ENCODE measurements at regions not wholly inside any gene's neighbourhood (a gene's known extent, or its start where the extent isn't known, plus 50 kb on each side); places are given as distances from the start of the nearest gene placed in this dataset.

GRCh38 chr1:201772178-201772577 is 56.8 kb upstream of the IPO9 start:
- no peak for DNase-seq (ENCODE audit: low read depth)

DNA sequence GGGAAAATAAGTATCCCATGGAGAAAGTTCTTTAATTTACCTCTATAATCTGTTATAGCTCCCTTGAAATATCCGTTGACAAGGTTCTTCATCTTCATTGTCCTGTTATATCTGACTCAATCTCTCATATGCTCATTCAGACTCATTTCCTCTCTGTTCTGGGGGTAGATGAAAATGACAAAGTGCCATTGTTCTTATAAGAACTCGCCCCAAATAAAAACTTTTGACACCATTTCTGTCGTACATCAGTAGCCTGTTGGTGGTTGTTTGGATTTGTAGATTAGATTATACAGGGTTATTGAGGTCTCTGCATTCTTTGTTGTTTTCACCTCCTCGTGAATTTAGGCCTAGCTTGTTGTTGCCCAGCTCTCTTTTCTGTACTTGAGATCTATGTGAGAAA is 55.2 kb upstream of the IPO9 start:
- no peak for DNase-seq (ENCODE audit: low read depth)

GRCh38 chr1:201774224-201774982 is 54.6 kb upstream of the IPO9 start:
- DNase-seq (ENCODE audit: low read depth) = peak; percentile 78

DNA sequence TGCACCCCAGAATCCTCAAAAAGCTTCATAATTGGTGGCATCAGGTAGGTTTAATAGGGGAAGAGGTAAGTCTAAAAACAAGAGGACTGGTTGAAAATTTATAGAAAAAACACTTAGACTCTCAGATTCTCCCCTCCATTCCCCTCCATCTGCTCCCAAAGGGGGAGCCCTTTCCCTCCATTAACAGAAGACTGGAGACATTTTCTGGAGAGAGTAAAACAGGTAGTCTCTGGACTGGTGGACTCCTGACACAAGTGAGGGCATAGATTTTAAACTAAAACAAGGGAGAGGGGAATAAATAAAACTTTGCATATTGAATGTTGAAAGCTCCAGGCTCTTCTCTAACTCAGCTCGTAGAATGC is 54.0 kb upstream of the IPO9 start:
- DNase-seq (ENCODE audit: low read depth) = no peak

GRCh38 chr1:201775380-201775779 is 53.6 kb upstream of the IPO9 start:
- no peak for DNase-seq (ENCODE audit: low read depth)

- DNase-seq (ENCODE audit: low read depth) = no peak
These were observed 50.5 kb upstream of the IPO9 start for GRCh38 chr1:201778279-201779065.

Data from HS-5 (cell line).